WTC11 (cell line): ENCODE measurements at regions not wholly inside any gene's neighbourhood (a gene's known extent, or its start where the extent isn't known, plus 50 kb on each side); places are given as distances from the start of the nearest gene placed in this dataset.

Experiments
- ATAC-seq: fragments of 200-7000 bp; cut with Tn5 transposase; 2 replicates; pipeline ENCODE4 v1.10.0; 2021; ENCODE audit warnings: mild to moderate bottlenecking, moderate library complexity
- CTCF ChIA-PET: fragments of 300-600 bp; sonication (Branson Sonifier 250); formaldehyde crosslinking; loops from one replicate; lab custom pipeline; 2021; ENCODE audit warnings: antibody characterized with exemption; lab: Charles Lee
- POLR2A ChIA-PET: fragments of 350-600 bp; sonication (Branson Sonifier 250); formaldehyde crosslinking; loops from one replicate; lab custom pipeline; 2021; ENCODE audit warnings: antibody characterized with exemption; lab: Charles Lee
- DNase-seq: peaks from one replicate; pipeline ENCODE4 v3.0.0; 2021; ENCODE audit warnings: low spot score
- H3K27ac Mint-ChIP-seq: 2 replicates; pipeline ENCODE4 v1.8.0; 2021; ENCODE audit warnings: mixed read lengths
- H3K27me3 Mint-ChIP-seq: 2 replicates; pipeline ENCODE4 v1.8.0; 2021; ENCODE audit warnings: low read depth, mild to moderate bottlenecking, moderate library complexity, mixed read lengths
- H3K36me3 Mint-ChIP-seq: 2 replicates; pipeline ENCODE4 v1.8.0; 2021; ENCODE audit warnings: mixed read lengths
- H3K4me1 Mint-ChIP-seq: 2 replicates; pipeline ENCODE4 v1.8.0; 2022; ENCODE audit warnings: mixed read lengths
- H3K4me3 Mint-ChIP-seq: 2 replicates; pipeline ENCODE4 v1.8.0; 2021; ENCODE audit warnings: mild to moderate bottlenecking, moderate library complexity, mixed read lengths
- H3K9me3 Mint-ChIP-seq: 2 replicates; pipeline ENCODE4 v1.8.0; 2021; ENCODE audit warnings: mixed read lengths
- ETV6 ChIP-seq: sonication (generic); formaldehyde crosslinking; IDR thresholded peaks from 2 replicates; pipeline ENCODE4 v1.8.1; 2022; ENCODE audit warnings: mild to moderate bottlenecking, missing genetic modification reagents
- HMGA2 ChIP-seq: fragments of 250-450 bp; sonication (Bioruptor Pico); IDR thresholded peaks from 2 replicates; pipeline ENCODE4 v1.4.0; 2021; ENCODE audit warnings: mild to moderate bottlenecking, moderate library complexity
- JAZF1 ChIP-seq: fragments of 250-450 bp; sonication (Bioruptor Pico); IDR thresholded peaks from 2 replicates; pipeline ENCODE4 v1.9.0; 2021; ENCODE audit warnings: moderate library complexity, mild to moderate bottlenecking, inconsistent platforms
- MYBL2 ChIP-seq: sonication (generic); formaldehyde crosslinking; IDR thresholded peaks from 2 replicates; pipeline ENCODE4 v1.8.1; 2023; ENCODE audit warnings: mild to moderate bottlenecking, moderate library complexity, missing genetic modification reagents
- RELA ChIP-seq: sonication (generic); formaldehyde crosslinking; IDR thresholded peaks from 2 replicates; pipeline ENCODE4 v1.8.1; 2022; ENCODE audit warnings: missing genetic modification reagents, mild to moderate bottlenecking, borderline replicate concordance
- TP53 ChIP-seq: sonication (generic); formaldehyde crosslinking; IDR thresholded peaks from 2 replicates; pipeline ENCODE4 v1.8.1; 2023; ENCODE audit warnings: mild to moderate bottlenecking, missing genetic modification reagents
- ZBTB21 ChIP-seq: sonication (generic); formaldehyde crosslinking; IDR thresholded peaks from 2 replicates; pipeline ENCODE4 v1.8.1; 2023; ENCODE audit warnings: mild to moderate bottlenecking, missing genetic modification reagents, borderline replicate concordance
- ZNF138 ChIP-seq: sonication (generic); formaldehyde crosslinking; conservative IDR thresholded peaks from 2 replicates; pipeline ENCODE4 v1.8.1; 2022; ENCODE audit warnings: mild to moderate bottlenecking, moderate library complexity, missing genetic modification reagents
- ZNF219 ChIP-seq: sonication (generic); formaldehyde crosslinking; IDR thresholded peaks from 2 replicates; pipeline ENCODE4 v1.8.0; 2023; ENCODE audit warnings: missing genetic modification reagents, mild to moderate bottlenecking, borderline replicate concordance
- ZNF317 ChIP-seq: sonication (generic); formaldehyde crosslinking; IDR thresholded peaks from 2 replicates; pipeline ENCODE4 v1.8.1; 2023; ENCODE audit warnings: low read depth, mild to moderate bottlenecking, moderate library complexity, missing genetic modification reagents, borderline replicate concordance
- TF ChIP-seq, protein P1 (sequence below): sonication (generic); formaldehyde crosslinking; IDR thresholded peaks from 2 replicates; pipeline ENCODE4 v1.8.0; 2023; ENCODE audit warnings: missing genetic modification reagents, mild to moderate bottlenecking, borderline replicate concordance
- TF ChIP-seq, protein P2 (sequence below): sonication (generic); formaldehyde crosslinking; IDR thresholded peaks from 2 replicates; pipeline ENCODE4 v1.8.1; 2023; ENCODE audit warnings: mild to moderate bottlenecking, missing genetic modification reagents
- TF ChIP-seq, protein P3 (sequence below): sonication (generic); formaldehyde crosslinking; IDR thresholded peaks from 2 replicates; pipeline ENCODE4 v1.8.1; 2022; ENCODE audit warnings: missing genetic modification reagents, borderline replicate concordance
- TF ChIP-seq, protein P4 (sequence below): fragments of 250-450 bp; sonication (Bioruptor Pico); IDR thresholded peaks from 2 replicates; pipeline ENCODE4 v1.9.0; 2021; ENCODE audit warnings: mild to moderate bottlenecking, borderline replicate concordance
- TF ChIP-seq, protein P5 (sequence below): fragments of 250-450 bp; sonication (Bioruptor Pico); conservative IDR thresholded peaks from 2 replicates; pipeline ENCODE4 v1.9.0; 2021; ENCODE audit warnings: mild to moderate bottlenecking
- TF ChIP-seq, protein P6 (sequence below): sonication (generic); formaldehyde crosslinking; IDR thresholded peaks from 2 replicates; pipeline ENCODE4 v1.8.1; 2022; ENCODE audit warnings: mild to moderate bottlenecking, missing genetic modification reagents, moderate library complexity, borderline replicate concordance
- TF ChIP-seq, protein P7 (sequence below): sonication (generic); formaldehyde crosslinking; IDR thresholded peaks from 2 replicates; pipeline ENCODE4 v1.8.1; 2022; ENCODE audit warnings: low read depth, missing genetic modification reagents, borderline replicate concordance

DNA sequence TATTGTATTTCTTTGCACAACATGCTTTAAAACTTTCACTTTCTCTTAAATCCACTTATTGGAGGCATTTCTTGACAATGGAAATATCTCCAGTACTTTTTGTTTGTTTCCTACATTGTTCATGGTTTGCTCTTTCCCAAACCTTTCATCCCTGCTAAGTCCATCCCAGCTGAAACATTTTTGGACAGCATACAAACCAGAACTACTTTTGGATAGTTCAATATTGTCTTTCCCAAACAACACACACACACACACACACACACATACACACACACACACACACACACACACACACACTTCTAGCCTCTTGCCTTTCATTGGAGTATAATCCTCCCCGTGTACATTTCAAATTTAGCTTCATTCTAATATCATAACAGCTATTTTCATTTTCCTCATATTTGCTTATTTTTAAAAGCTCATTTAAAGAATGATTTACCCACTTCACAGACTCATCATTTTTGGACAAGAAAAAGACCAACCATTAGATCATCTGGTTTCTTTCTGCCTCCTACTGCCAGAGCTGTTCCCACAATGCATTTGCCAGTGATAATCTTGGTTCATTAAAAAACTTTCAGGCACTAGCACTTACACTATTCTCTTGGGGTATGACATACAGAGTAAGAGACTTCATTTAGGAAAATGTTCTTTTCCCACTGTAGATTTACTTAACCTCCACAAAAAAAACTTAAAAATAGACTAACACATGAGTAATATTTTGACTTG is 248.1 kb downstream of the CD109 start:
- ATAC-seq: no peak
- H3K27ac Mint-ChIP-seq: no peak overlapping the region
- POLR2A ChIA-PET: no interaction called here
- H3K27me3 Mint-ChIP-seq: no peaks in the 10 kb centered on the region; the same call in 1 of the 2 replicates
- CTCF ChIA-PET: no interaction called here
- DNase-seq: no peak
- H3K4me3 Mint-ChIP-seq: no peak overlapping the region
- H3K36me3 Mint-ChIP-seq: no peaks in the 10 kb centered on the region
- H3K9me3 Mint-ChIP-seq: peaks cover 17% of the 10 kb centered on the region
- H3K4me1 Mint-ChIP-seq: no peaks in the 10 kb centered on the region
- TF ChIP-seq, protein P1, sequence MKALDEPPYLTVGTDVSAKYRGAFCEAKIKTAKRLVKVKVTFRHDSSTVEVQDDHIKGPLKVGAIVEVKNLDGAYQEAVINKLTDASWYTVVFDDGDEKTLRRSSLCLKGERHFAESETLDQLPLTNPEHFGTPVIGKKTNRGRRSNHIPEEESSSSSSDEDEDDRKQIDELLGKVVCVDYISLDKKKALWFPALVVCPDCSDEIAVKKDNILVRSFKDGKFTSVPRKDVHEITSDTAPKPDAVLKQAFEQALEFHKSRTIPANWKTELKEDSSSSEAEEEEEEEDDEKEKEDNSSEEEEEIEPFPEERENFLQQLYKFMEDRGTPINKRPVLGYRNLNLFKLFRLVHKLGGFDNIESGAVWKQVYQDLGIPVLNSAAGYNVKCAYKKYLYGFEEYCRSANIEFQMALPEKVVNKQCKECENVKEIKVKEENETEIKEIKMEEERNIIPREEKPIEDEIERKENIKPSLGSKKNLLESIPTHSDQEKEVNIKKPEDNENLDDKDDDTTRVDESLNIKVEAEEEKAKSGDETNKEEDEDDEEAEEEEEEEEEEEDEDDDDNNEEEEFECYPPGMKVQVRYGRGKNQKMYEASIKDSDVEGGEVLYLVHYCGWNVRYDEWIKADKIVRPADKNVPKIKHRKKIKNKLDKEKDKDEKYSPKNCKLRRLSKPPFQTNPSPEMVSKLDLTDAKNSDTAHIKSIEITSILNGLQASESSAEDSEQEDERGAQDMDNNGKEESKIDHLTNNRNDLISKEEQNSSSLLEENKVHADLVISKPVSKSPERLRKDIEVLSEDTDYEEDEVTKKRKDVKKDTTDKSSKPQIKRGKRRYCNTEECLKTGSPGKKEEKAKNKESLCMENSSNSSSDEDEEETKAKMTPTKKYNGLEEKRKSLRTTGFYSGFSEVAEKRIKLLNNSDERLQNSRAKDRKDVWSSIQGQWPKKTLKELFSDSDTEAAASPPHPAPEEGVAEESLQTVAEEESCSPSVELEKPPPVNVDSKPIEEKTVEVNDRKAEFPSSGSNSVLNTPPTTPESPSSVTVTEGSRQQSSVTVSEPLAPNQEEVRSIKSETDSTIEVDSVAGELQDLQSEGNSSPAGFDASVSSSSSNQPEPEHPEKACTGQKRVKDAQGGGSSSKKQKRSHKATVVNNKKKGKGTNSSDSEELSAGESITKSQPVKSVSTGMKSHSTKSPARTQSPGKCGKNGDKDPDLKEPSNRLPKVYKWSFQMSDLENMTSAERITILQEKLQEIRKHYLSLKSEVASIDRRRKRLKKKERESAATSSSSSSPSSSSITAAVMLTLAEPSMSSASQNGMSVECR (CRISPR knock-in tag): no peak
- TF ChIP-seq JAZF1: no peak
- no peak for TF ChIP-seq ZNF219 (CRISPR knock-in tag)
- no peak for TF ChIP-seq ZBTB21 (CRISPR knock-in tag)
- TF ChIP-seq MYBL2: no peak
- TF ChIP-seq, protein P2, sequence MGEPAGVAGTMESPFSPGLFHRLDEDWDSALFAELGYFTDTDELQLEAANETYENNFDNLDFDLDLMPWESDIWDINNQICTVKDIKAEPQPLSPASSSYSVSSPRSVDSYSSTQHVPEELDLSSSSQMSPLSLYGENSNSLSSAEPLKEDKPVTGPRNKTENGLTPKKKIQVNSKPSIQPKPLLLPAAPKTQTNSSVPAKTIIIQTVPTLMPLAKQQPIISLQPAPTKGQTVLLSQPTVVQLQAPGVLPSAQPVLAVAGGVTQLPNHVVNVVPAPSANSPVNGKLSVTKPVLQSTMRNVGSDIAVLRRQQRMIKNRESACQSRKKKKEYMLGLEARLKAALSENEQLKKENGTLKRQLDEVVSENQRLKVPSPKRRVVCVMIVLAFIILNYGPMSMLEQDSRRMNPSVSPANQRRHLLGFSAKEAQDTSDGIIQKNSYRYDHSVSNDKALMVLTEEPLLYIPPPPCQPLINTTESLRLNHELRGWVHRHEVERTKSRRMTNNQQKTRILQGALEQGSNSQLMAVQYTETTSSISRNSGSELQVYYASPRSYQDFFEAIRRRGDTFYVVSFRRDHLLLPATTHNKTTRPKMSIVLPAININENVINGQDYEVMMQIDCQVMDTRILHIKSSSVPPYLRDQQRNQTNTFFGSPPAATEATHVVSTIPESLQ (CRISPR knock-in tag): no peak
- no peak for TF ChIP-seq ZNF317 (CRISPR knock-in tag)
- TF ChIP-seq, protein P3, sequence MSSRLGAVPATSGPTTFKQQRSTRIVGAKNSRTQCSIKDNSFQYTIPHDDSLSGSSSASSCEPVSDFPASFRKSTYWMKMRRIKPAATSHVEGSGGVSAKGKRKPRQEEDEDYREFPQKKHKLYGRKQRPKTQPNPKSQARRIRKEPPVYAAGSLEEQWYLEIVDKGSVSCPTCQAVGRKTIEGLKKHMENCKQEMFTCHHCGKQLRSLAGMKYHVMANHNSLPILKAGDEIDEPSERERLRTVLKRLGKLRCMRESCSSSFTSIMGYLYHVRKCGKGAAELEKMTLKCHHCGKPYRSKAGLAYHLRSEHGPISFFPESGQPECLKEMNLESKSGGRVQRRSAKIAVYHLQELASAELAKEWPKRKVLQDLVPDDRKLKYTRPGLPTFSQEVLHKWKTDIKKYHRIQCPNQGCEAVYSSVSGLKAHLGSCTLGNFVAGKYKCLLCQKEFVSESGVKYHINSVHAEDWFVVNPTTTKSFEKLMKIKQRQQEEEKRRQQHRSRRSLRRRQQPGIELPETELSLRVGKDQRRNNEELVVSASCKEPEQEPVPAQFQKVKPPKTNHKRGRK (CRISPR knock-in tag): no peak
- no peak for TF ChIP-seq TP53
- TF ChIP-seq, protein P4, sequence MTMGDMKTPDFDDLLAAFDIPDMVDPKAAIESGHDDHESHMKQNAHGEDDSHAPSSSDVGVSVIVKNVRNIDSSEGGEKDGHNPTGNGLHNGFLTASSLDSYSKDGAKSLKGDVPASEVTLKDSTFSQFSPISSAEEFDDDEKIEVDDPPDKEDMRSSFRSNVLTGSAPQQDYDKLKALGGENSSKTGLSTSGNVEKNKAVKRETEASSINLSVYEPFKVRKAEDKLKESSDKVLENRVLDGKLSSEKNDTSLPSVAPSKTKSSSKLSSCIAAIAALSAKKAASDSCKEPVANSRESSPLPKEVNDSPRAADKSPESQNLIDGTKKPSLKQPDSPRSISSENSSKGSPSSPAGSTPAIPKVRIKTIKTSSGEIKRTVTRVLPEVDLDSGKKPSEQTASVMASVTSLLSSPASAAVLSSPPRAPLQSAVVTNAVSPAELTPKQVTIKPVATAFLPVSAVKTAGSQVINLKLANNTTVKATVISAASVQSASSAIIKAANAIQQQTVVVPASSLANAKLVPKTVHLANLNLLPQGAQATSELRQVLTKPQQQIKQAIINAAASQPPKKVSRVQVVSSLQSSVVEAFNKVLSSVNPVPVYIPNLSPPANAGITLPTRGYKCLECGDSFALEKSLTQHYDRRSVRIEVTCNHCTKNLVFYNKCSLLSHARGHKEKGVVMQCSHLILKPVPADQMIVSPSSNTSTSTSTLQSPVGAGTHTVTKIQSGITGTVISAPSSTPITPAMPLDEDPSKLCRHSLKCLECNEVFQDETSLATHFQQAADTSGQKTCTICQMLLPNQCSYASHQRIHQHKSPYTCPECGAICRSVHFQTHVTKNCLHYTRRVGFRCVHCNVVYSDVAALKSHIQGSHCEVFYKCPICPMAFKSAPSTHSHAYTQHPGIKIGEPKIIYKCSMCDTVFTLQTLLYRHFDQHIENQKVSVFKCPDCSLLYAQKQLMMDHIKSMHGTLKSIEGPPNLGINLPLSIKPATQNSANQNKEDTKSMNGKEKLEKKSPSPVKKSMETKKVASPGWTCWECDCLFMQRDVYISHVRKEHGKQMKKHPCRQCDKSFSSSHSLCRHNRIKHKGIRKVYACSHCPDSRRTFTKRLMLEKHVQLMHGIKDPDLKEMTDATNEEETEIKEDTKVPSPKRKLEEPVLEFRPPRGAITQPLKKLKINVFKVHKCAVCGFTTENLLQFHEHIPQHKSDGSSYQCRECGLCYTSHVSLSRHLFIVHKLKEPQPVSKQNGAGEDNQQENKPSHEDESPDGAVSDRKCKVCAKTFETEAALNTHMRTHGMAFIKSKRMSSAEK (CRISPR knock-in tag): no peak
- TF ChIP-seq RELA (CRISPR knock-in tag): no peak
- no peak for TF ChIP-seq HMGA2 (CRISPR knock-in tag)
- TF ChIP-seq, protein P5, sequence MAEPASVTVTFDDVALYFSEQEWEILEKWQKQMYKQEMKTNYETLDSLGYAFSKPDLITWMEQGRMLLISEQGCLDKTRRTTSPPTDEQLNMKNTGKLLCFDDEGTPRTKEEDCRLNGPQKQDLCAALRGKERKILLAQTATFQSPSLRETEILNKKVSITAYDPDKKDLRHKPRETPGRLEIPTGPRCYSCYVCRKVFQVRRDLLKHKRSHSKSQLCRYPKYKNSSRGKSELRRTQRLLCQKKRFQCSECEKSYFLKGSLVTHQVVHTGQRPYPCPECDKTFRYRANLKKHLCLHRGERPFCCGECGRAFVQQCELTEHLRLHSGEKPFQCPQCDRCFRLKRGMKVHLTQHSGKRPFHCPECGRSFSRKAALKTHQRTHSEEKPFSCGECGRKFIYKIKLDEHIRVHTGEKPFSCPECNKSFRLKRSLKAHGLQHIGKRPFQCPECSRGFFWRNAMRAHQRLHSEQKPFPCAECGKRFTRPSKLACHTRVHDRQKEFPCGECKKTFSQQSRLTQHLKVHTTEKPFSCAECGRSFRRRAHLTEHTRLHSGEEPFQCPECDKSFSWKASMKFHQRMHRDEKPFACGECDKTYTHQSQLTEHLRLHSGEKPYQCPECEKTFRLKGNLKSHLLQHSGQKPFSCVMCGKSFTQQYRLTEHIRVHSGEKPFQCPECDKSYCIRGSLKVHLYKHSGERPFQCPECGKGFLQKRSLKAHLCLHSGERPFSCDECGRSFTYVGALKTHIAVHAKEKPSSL: no peak
- no peak for TF ChIP-seq ZNF138
- TF ChIP-seq ETV6 (CRISPR knock-in tag): no peak
- TF ChIP-seq, protein P6, sequence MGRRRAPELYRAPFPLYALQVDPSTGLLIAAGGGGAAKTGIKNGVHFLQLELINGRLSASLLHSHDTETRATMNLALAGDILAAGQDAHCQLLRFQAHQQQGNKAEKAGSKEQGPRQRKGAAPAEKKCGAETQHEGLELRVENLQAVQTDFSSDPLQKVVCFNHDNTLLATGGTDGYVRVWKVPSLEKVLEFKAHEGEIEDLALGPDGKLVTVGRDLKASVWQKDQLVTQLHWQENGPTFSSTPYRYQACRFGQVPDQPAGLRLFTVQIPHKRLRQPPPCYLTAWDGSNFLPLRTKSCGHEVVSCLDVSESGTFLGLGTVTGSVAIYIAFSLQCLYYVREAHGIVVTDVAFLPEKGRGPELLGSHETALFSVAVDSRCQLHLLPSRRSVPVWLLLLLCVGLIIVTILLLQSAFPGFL: no peak
- TF ChIP-seq, protein P7, sequence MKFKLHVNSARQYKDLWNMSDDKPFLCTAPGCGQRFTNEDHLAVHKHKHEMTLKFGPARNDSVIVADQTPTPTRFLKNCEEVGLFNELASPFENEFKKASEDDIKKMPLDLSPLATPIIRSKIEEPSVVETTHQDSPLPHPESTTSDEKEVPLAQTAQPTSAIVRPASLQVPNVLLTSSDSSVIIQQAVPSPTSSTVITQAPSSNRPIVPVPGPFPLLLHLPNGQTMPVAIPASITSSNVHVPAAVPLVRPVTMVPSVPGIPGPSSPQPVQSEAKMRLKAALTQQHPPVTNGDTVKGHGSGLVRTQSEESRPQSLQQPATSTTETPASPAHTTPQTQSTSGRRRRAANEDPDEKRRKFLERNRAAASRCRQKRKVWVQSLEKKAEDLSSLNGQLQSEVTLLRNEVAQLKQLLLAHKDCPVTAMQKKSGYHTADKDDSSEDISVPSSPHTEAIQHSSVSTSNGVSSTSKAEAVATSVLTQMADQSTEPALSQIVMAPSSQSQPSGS: no peak
